ENCODE measurements at regions not wholly inside any gene's neighbourhood (a gene's known extent, or its start where the extent isn't known, plus 50 kb on each side); places are given as distances from the start of the nearest gene placed in this dataset.

DNA sequence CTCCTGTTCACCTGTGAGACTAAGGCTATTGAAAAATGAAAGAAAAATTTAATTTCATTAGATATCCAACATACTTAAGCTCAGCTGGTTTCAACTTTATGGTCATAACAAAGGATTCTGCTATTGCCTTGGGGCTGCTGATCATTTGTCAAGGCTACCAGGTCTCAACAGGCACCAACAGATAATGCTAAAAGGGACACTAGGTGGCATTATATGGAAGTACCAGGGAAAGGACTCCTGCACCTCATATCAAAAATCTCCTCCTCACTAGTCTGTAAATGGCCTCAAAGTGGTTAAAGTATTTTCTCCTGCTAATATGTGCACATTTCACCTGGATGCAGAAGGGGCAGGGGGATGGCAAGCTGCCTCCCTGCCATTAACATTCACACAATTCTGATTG is 167.9 kb upstream of the REG3A start:
- no peak for DNase-seq

GRCh38 chr2:79320871-79321270 is 161.3 kb upstream of the REG3A start:
- no peak for DNase-seq

GRCh38 chr2:79294994-79295393 is 135.4 kb upstream of the REG3A start:
- DNase-seq: no peak

DNA sequence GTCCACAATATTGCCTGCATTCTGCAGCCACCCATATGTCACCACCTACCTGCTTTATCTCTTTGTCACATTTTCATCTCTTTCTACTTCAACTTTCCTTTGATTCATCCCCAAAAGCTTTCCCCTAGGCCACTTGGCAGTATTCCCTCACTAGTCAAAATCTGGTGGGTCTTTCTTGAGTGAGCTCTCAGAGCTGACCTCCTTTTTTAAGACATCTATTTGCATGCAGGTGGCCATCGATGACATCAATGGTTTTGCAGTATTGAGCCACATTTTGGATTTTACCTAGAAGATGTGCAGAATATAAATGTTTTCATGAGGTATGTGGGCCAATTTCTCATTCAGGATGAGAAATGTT is 133.4 kb upstream of the REG3A start:
- DNase-seq: no peak

DNA sequence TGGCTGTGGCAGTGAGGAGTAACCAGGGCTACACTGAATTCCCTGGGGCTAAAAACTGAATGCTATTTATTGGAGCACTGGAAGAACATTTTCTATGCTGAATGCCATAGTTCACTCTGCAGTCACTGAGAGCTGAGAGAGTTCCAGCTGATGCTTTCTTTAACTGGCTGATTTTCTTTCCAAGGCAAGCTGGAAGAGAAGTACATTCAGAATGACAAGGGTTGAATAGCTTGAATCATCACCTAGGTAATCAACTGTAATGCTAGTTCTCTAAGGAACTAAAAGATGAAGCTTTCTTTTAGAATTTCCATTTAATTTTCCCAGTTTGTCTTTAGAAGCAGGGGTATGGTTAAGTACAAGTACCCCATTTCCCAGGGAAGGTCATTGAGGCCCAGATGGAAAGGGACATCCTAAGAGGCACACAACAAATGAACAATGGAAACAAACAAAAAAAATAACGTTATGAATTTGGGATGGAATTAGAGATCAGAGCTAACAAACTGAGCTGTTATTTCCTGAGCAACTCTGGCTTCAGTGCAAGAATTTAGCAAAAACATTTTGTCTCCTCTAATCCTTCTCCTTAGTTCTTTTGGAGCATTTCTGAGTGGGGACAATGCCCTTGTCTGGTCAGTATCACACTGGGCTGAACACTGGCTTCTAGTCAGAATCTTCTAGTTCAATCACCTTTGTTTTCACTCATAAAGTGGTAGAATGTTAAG is 132.8 kb upstream of the REG3A start:
- no peak for DNase-seq

DNA sequence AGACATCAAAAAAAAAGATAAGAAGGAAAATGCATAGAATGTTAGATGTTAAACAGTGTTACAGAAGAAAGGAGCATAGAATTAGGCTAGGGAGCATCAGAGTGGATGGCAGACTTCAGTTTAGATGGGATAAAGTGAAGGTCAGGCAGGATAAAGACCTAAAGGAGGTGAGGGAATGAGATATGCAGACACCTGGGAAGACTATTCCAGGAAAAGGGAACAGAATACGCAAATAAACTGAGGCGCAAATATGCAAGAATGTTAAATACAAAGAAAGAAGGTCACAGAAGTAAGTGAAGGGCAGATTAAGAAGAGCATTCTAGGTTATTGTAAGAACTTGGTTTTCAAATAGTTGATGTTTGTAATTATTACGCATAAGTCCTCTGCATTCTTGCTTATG is 116.3 kb upstream of the REG3A start:
- no peak for DNase-seq

DNA sequence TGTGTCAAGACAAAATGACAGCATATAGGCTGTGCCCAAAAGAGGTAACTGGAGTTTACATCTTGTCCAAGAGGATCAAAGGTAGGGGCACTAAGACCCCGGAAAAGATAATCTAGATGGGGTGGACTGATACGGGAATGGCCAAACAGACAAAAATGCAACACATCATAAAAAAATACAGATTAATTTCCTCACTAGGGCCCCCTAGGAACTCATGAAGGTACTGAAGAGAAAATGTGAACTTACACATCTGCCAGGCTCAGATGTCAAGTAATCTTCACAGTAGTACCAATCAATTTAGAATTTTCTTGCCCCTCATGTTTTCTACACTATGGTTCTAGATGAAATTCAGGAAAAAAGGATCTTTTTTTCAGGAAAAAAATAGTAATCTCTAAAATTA is 115.6 kb upstream of the REG3A start:
- no peak for DNase-seq

- no peak for DNase-seq
Measured at GRCh38 chr2:79272616-79273015, 113.1 kb upstream of the REG3A start.

GRCh38 chr2:79271456-79271855 is 111.9 kb upstream of the REG3A start:
- DNase-seq: no peak

DNA sequence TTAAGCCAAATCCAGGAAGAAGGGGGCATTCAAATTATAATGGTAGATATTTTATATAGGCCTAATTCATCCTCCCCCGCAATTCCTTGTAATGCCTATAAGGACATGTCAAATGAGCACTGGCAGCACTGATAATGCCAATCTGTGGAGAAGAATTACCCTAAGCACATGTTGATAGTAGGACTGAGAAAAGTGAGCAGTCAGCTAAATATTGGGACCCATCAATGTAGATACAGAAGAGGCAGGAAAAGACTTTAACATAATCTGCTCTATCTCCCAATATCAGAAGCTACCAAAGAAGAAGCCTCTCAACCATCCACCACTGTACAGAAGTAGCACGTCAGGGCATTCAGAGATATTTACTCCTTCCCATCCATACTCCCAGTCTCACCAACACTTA is 101.3 kb upstream of the REG3A start:
- DNase-seq: no peak

GRCh38 chr2:79259959-79260358 is 100.4 kb upstream of the REG3A start:
- no peak for DNase-seq

DNA sequence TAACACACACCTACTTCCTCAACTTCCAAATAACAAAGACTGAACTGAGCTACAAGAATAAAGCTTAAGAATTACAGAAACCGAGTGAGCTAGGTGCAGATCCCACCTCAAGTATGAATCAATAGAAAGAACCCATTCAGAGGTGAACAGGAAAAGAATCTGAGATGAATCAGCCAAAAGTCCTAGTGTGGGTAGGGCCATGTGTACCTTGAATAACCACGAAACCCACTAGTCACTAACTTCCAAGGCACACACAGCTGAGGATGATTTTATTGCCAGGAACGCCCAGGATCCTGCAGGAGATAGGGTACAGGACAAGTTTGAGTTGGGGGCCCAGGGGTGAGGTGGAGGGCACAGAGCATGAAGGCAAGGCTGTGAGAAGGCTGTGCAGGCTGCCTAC is 99.7 kb upstream of the REG3A start:
- no peak for DNase-seq

DNA sequence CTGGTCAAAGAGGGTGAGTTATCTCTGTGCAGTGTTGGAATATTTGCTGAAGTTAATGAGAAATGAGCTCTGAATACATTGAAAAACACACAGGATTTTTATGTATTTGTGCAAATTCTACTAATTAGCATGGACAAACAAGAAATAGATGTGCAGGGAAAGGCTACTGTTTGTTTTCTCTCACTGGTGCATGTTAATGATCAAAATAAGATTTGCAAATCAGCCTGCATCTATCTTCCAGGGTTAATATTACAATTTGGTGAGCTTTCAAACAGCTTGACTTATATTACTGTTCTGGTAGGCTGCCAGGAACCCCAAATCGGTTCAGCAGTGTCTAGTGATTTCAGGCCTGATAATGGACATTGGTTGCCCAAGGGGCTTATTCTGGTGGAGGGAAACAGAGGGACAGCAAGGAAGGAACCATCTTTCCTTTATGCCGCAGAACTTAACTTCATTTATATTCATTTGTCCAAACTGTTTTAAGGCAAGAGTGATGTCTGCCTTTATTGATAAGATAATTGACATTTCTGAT is 93.8 kb upstream of the REG3A start:
- no peak for DNase-seq

DNA sequence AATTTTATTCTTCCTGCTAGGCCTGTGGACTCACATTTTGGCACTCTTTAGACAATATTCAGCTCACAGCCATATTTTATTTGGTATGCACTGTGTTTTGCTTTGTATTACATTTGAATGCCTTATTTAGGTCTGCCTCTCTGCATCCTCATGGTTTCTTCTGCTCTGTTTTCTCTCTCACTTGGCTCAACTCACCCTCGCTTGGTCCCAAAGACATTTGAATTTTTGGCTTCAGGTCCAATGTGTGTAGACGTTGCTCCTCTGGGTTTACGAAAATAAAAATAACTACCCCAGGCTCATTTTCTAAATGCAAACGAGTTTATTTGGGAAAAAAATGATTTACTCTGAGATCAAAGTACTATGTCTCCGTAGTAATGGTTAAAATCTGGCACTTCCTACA is 91.1 kb upstream of the REG3A start:
- no peak for DNase-seq

DNA sequence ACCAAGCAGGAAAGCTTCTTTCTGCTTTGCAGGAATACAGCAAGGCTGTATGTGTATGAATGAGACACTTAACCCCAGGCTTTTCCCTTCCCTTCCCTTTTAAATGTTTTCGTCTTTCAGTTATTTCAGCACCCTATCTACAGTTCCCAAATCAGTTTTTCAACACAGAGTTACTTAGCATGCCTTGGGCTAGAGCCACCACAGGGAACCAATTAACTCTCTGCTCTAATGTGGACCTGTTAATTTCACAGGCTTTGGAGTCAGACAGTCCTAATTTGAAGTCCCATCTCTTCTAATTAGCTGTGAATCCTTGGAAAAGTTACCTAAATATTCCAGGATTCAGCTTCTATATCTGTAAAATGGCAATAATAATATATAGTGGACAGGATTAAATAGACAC is 89.2 kb upstream of the REG3A start:
- no peak for DNase-seq

DNA sequence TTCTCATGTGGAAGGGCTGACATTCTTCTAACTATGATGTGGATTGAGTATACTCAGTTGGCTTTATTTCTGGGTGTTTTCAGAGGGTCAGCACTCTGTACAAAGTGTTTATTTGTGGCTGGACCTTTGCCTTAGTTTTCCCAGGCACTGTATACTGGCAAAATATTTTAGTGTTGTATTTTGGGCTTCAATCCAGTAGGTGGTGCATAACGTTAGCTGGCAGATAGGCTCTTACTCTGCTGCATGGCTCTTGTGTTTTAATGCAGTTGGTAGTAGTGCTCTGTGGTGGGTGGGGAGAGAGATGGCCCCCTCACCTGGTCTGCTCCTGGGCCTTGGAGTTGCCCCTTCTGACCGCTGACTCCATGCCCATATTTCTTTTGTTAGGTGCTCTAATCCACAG is 75.6 kb upstream of the REG3A start:
- DNase-seq: no peak

- DNase-seq: peak; percentile 7
Measured at GRCh38 chr2:79223539-79223938, 64.0 kb upstream of the REG3A start.

GRCh38 chr2:79219383-79219988 is 59.9 kb upstream of the REG3A start:
- peak; percentile 39 for DNase-seq

- DNase-seq: no peak
Measured at GRCh38 chr2:79210274-79210917, 50.8 kb upstream of the REG3A start.

All from NCI-H1105 (cell line).